Neuron (in vitro differentiated cells): ENCODE measurements at regions not wholly inside any gene's neighbourhood (a gene's known extent, or its start where the extent isn't known, plus 50 kb on each side); places are given as distances from the start of the nearest gene placed in this dataset.
"Not testable (repeated sequence)": the region's sequence is repeated elsewhere in the genome, so short reads cannot be mapped to it uniquely, and the experiment has no call there.

Experiments used
- H2AFZ ChIP-seq: one replicate; pipeline ENCODE4 v1.6.1; 2013; ENCODE audit warnings: low read depth, mild to moderate bottlenecking, inconsistent platforms, low read length, moderate library complexity
- H3K27me3 ChIP-seq: one replicate; pipeline ENCODE4 v1.6.1; 2013; ENCODE audit warnings: low read length; ENCODE audit not compliant: insufficient read depth
- H3K36me3 ChIP-seq: one replicate; pipeline ENCODE4 v1.6.1; 2013; ENCODE audit warnings: low read length; ENCODE audit not compliant: insufficient read depth
- H3K4me1 ChIP-seq: one replicate; pipeline ENCODE4 v1.6.1; 2013; ENCODE audit warnings: low read length; ENCODE audit not compliant: insufficient read depth
- H3K4me3 ChIP-seq: 2 replicates; pipeline ENCODE4 v1.5.1; 2013; ENCODE audit warnings: mild to moderate bottlenecking, low read length, moderate library complexity
- H3K9me3 ChIP-seq: one replicate; pipeline ENCODE4 v1.6.1; 2013; ENCODE audit warnings: low read length

DNA sequence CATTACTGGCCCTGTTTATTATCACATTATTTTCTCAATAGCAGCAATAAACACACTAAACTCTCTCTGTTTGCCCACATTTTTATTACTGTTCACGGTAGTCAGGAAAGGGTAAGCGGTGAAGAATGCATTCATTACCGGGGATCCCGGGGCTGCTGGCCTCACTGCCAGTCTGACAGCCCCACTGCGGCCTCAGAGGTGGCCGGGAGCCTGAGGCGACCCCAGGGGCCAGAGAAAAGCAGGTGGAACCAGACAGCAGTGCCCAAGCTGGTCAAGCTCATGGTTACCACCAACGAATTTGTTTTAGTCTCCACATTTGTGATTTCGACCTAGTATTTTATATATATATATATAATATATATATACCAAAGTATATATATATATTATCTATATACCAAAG lies 127.7 kb downstream of the LRATD1 start:
- Histone ChIP-seq H3K27me3 (no peaks in the 10 kb centered on the region), H3K36me3 (no peaks in the 10 kb centered on the region), H3K9me3 (no peaks in the 10 kb centered on the region), H3K4me3 (no peak overlapping the region), H2AFZ (no peak overlapping the region), H3K4me1 (no peaks in the 10 kb centered on the region)

DNA sequence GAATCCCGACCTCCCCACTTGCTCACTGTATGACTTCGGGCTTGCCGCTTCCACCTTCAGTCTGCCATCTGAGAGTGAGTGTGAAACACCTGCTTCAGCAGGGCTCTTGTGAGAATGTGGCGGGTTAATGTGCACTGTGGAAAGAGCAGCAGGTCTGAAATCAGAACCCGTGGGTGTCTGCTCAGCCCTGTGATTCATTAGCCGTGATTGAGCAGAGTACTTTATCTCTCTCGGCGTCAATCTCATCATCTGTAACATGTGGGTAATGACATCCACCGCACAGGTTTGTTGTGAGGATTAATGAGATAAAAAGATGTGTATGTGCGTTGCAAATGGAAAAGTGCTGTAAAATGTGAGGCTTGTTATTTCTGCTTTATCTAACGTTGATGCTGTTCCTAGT lies 128.6 kb downstream of the LRATD1 start:
- no peaks in the 10 kb centered on the region for H3K36me3 ChIP-seq
- H3K4me1 ChIP-seq, result no peaks in the 10 kb centered on the region
- H3K9me3 ChIP-seq, result no peaks in the 10 kb centered on the region
- H3K4me3 ChIP-seq, result no peak overlapping the region
- H2AFZ ChIP-seq, result no peak overlapping the region
- no peaks in the 10 kb centered on the region for H3K27me3 ChIP-seq

DNA sequence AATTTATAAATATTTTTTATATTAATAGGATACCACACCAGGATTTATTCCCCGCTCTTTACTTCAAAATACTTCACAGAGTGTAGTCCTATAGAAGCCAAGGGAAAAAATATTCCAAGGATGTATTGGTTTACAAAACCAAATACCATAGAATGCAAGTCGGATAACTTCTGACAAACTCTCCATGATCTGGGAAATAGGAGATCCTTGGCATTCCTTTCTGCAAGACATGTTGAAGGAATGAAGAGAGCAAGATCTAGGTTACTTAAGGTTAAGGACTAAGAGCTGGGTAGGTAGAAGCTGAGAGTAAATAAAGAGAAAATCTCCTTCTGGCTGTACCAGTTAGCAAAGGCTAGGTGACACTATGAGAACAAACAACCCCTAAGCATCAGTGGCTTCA lies 141.2 kb downstream of the LRATD1 start:
- no peaks in the 10 kb centered on the region for H3K27me3 ChIP-seq
- H3K4me3 ChIP-seq, result no peak overlapping the region
- H3K9me3 ChIP-seq, result no peaks in the 10 kb centered on the region
- H2AFZ ChIP-seq, result no peak overlapping the region
- H3K36me3 ChIP-seq, result no peaks in the 10 kb centered on the region
- H3K4me1 ChIP-seq, result peaks cover 3% of the 10 kb centered on the region

DNA sequence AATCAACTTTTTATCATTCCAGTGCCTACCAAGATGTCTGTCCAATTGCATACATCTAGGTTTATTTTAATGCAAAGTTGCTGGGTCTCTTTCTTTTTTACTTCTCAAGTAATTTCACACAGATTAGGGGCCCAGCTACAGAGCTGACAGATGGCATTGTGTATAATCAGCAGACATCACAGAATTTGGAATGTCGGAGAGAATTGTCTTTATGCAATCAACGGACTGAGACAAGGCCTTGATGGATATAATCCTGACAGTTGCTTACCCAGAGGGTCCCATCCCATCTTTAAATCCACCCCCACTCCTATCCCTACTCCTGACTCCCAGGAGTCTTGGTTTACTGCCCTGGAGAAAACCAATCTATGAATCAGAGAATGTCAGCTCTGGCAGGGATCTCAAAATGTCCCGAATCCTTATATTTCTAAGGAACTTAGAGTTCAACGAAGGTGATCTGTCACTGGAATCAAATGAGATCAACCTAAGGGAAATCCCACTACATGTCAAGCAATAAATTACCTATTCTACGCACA lies 142.0 kb downstream of the LRATD1 start:
- Histone ChIP-seq H3K4me3 (no peak overlapping the region), H3K27me3 (no peaks in the 10 kb centered on the region), H2AFZ (no peak overlapping the region)

DNA sequence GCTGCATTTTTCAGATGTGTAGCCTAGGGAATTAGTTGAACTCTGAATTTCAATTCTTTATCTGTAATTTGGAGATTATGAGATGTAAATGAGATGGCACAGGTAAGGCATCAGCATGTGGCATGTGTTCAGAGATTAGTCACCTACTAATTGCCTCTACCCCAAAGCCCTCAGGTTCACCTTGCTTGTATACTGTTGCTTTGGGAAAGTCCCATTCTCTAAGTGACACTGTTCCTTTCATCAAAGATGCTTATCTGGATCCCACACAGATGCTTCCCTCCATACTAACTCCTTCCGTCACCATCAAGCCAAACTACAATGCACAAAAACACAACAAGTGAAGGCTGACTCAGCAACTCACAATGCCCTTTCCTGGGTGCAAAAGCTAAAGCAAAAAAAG lies 143.7 kb downstream of the LRATD1 start:
- Histone ChIP-seq H3K4me1 (peaks cover 3% of the 10 kb centered on the region), H3K9me3 (no peaks in the 10 kb centered on the region), H2AFZ (no peak overlapping the region), H3K4me3 (no peak overlapping the region), H3K36me3 (no peaks in the 10 kb centered on the region), H3K27me3 (no peaks in the 10 kb centered on the region)

More for the DNA sequence above, 142.0 kb downstream of the LRATD1 start:
- Histone ChIP-seq H3K4me1 (peaks cover 3% of the 10 kb centered on the region), H3K36me3 (no peaks in the 10 kb centered on the region), H3K9me3 (no peaks in the 10 kb centered on the region)

DNA sequence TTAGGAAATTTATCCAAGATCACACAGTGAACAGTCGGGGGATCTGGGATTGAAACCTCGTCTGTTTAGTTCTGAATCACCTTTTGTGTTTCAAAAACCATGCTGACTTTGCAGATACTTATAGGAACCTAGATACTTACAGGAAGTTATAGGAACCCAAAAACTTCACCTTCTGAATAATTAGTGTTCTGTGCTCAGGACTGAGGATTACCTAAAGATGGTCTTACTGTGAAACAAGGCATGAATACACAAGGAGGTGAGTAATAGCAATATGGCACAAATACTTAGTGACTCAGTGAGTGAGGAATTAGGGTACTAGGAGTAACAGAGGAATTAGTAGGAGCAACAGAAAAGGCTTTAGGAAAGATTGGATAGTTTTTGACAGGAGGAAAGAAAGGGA lies 145.5 kb downstream of the LRATD1 start:
- Histone ChIP-seq H3K4me1 (peaks cover 3% of the 10 kb centered on the region), H3K9me3 (no peaks in the 10 kb centered on the region), H2AFZ (no peak overlapping the region), H3K4me3 (no peak overlapping the region), H3K36me3 (no peaks in the 10 kb centered on the region), H3K27me3 (no peaks in the 10 kb centered on the region)

DNA sequence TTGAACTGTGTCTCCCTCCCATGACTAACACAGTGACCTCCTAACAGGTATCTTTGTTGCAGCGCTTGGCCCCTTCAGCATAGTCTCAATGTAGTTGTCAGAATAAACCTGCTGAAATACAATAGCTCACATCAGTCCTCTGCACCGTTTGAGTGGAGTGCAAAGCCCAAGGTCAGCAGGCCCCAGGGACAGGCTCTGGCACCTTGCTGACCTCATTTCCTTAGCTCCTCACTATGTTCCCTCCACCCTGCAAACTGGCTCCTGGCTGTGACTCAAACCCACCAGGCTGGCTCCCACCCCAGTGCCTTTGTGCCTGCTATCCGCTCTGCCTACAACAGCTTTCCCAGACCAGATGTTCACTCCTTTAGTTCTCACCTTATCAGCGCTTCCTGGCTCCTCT lies 146.7 kb downstream of the LRATD1 start:
- Histone ChIP-seq H3K4me1 (peaks cover 3% of the 10 kb centered on the region), H3K9me3 (no peaks in the 10 kb centered on the region), H3K36me3 (no peaks in the 10 kb centered on the region), H2AFZ (no peak overlapping the region), H3K27me3 (no peaks in the 10 kb centered on the region), H3K4me3 (no peak overlapping the region)

DNA sequence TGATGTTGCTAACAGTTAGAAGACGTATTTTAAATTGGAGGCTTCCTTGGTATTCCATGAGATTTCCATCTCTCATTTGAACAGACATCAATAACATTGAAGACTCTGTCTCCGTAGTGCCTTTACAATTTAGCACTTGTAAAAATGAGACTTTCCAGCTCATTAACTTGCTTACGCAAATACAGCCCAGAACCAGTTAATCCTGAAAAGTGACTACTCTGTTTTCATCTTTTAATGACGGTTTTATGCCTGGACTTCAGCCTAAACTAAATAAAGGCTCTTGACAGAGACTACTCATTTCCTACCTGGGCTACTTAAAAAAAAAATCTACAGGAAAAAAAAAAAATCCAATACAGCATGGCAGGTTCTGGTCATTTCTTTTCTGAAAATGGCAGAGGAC lies 148.6 kb downstream of the LRATD1 start:
- H3K4me3 ChIP-seq, result no peak overlapping the region
- no peak overlapping the region for H2AFZ ChIP-seq
- H3K4me1 ChIP-seq, result no peaks in the 10 kb centered on the region
- H3K27me3 ChIP-seq, result no peaks in the 10 kb centered on the region
- no peaks in the 10 kb centered on the region for H3K9me3 ChIP-seq
- no peaks in the 10 kb centered on the region for H3K36me3 ChIP-seq

DNA sequence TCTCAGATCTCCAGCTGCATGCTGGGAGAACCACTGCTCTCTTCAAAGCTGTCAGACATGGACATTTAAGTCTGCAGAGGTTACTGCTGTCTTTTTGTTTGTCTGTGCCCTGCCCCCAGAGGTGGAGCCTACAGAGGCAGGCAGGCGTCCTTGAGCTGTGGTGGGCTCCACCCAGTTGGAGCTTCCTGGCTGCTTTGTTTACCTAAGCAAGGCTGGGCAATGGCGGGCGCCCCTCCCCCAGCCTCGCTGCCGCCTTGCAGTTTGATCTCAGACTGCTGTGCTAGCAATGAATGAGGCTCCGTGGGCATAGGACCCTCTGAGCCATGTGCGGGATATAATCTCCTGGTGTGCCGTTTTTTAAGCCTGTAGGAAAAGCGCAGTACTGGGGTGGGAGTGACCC lies 156.3 kb downstream of the LRATD1 start:
- H3K4me1 ChIP-seq, H2AFZ ChIP-seq, H3K36me3 ChIP-seq, H3K4me3 ChIP-seq, H3K27me3 ChIP-seq, H3K9me3 ChIP-seq: not testable (repeated sequence)

DNA sequence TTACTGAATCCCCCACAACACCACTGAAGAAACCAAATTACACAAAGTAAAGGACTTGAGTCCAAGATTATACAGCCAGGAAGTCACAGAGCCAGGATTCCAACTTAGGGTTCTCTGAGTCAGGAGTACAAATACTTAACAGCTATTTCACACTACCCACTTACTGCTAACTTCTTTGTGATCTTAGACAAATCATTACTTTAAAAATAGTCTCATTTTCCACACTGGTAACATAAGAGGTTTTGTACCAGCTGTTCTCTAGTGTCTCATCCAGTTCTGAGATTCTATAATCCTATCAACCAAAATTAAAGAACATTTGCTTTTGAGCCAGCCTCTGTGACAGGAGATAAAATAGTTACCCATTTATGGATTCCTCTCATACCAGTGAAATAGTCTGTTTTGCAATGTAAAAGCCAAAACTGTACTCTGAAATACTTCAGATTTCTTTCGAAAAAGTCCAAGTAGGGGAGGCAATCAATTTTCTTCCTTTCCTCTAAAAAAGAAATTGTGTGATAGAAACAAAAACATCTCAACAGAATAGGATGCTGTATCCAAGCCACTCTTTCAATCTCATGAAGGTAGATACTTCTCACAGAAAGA lies 157.6 kb downstream of the LRATD1 start:
- Histone ChIP-seq H3K4me1 (no peaks in the 10 kb centered on the region), H3K27me3 (no peaks in the 10 kb centered on the region), H3K4me3 (no peak overlapping the region), H3K9me3 (no peaks in the 10 kb centered on the region), H3K36me3 (no peaks in the 10 kb centered on the region), H2AFZ (no peak overlapping the region)

DNA sequence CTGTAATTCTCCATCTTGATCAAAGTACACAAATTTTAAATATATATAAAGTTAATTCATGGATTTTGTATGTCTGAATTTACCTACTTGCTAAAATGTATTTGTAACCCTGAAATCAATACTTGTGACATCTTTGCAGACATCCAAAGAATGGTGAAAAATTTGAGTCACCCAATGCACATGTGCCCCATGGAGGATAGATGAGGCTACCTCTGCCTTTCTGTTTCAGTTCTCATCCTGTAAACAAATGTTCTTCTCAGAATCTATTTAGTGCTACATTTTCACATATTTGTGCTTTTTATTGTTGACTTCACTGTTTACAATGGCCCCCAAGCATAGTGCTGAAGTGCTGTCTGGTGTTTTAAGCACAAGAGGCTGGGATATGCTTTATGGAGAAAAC lies 171.5 kb downstream of the LRATD1 start:
- no peaks in the 10 kb centered on the region for H3K27me3 ChIP-seq
- no peaks in the 10 kb centered on the region for H3K9me3 ChIP-seq
- no peak overlapping the region for H2AFZ ChIP-seq
- H3K4me3 ChIP-seq, result no peak overlapping the region
- no peaks in the 10 kb centered on the region for H3K4me1 ChIP-seq
- no peaks in the 10 kb centered on the region for H3K36me3 ChIP-seq

DNA sequence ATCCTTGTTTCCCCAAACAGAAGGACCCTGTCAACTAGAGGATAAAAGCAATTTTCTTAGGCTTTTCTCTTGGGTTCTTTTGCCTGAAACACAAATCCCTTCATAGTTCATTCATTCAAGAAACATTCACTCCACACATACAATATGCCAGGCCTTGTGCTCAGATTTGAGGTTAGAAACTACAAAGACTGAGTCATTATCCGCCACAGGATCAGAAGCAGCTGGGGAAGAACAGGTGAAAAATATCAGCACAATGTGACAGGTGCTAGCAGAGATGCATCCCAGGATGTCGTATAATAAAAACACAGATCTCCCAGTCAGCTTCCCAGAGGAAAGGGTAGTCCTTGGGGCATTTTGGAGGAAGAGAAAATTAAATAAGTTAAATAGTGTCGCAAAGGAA lies 172.4 kb downstream of the LRATD1 start:
- H3K27me3 ChIP-seq, result no peaks in the 10 kb centered on the region
- no peaks in the 10 kb centered on the region for H3K9me3 ChIP-seq
- H3K4me1 ChIP-seq, result no peaks in the 10 kb centered on the region
- no peaks in the 10 kb centered on the region for H3K36me3 ChIP-seq
- no peak overlapping the region for H3K4me3 ChIP-seq
- no peak overlapping the region for H2AFZ ChIP-seq

DNA sequence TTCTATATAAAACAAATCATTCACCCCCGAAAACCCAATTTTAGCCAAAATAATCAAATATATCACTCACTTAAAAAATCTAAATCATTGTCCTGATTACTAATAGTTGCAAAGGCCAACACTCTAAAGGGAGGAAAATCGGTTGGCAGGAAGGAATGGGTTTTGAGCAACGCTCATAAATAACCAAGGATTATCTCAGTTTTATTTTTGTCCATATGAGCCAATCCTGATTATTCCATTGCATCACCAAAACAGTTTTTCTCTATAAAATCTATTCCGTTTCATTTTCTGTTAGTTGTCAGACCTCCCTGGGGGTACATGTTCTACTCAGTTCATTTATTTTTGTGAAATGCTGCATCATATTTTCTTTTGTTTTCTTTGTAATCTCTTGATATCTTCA lies 174.1 kb downstream of the LRATD1 start:
- Histone ChIP-seq H3K4me3 (no peak overlapping the region), H2AFZ (no peak overlapping the region), H3K9me3 (no peaks in the 10 kb centered on the region), H3K4me1 (no peaks in the 10 kb centered on the region), H3K36me3 (no peaks in the 10 kb centered on the region), H3K27me3 (no peaks in the 10 kb centered on the region)

DNA sequence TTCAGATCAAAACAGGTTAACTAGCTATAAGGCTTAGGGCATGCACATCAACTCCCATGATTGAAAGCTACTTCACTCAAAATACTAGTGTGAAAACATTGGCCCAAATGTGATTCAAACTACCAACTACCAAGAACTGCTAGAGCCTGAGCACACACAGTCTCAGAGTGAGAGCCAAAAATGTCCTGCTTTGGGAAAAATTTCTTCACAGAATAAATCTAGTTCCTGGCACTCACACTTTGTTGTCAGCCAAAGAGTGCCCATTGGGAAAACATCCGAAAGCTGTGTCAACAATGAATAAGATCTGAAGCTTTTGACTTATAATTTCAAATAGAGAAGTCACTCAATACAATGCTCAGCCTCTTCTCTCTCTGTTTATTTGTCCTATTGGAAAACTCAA lies 182.7 kb downstream of the LRATD1 start:
- Histone ChIP-seq H2AFZ (no peak overlapping the region), H3K4me1 (no peaks in the 10 kb centered on the region), H3K4me3 (no peak overlapping the region), H3K27me3 (no peaks in the 10 kb centered on the region), H3K36me3 (no peaks in the 10 kb centered on the region), H3K9me3 (no peaks in the 10 kb centered on the region)
